ENCODE measurements at regions not wholly inside any gene's neighbourhood (a gene's known extent, or its start where the extent isn't known, plus 50 kb on each side); places are given as distances from the start of the nearest gene placed in this dataset.

- TF ChIP-seq CTCF (IDR thresholded peaks at IDR 0.05): no peak
- DNase-seq (ENCODE audit: low spot score) (no peak), ATAC-seq (ENCODE audit: low FRiP score) (no peak)
These were observed 81.8 kb upstream of the PRR23E start for GRCh38 chr3:127110982-127111693.

- TF ChIP-seq CTCF (IDR thresholded peaks at IDR 0.05): no peak
- DNase-seq (ENCODE audit: low spot score): no peak
- no peak for ATAC-seq (ENCODE audit: low FRiP score)
These were observed 79.9 kb upstream of the PRR23E start for GRCh38 chr3:127112796-127113570.

GRCh38 chr3:127113571-127113891 lies 79.4 kb upstream of the PRR23E start:
- ATAC-seq (ENCODE audit: low FRiP score) (no peak), DNase-seq (ENCODE audit: low spot score) (no peak)
- TF ChIP-seq CTCF (IDR thresholded peaks at IDR 0.05): no peak

DNA sequence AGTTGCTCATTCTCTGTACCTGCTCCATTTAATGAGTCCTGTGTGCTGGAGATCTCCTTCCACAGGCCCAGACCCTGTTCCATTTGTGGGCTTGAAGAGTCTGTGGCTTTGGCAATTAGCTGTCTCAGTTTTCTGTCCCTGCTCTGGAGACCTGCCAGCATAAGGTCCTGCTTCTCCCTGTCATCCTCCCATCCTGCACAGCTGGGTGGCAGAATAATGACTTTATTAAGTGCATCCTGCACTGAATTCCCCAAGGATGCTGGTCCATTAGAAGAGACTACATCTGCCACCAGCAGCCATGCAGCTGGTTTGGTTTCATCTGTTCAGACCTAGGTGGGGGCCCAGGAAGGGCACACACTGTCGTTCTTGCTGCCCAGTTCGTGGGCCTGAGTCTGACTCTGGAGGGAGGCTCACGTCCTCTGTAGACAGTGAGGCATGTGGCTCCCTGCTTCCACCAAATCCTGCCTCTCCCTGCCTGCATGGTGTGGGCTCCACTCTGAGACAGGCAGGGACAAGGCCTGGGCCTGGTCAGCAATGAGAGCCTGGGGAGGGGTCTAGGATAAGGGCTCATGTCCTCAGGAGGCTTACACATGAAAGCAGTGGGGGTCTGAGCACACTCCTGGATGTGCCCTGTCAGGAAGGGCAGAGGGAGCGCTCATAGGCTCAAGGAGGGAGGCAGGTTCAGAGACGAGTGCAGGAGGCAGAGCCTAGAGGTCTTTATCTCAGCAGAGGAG lies 78.4 kb upstream of the PRR23E start:
- ATAC-seq (ENCODE audit: low FRiP score): no peak
- no peak for TF ChIP-seq CTCF (IDR thresholded peaks at IDR 0.05)
- no peak for DNase-seq (ENCODE audit: low spot score)

DNA sequence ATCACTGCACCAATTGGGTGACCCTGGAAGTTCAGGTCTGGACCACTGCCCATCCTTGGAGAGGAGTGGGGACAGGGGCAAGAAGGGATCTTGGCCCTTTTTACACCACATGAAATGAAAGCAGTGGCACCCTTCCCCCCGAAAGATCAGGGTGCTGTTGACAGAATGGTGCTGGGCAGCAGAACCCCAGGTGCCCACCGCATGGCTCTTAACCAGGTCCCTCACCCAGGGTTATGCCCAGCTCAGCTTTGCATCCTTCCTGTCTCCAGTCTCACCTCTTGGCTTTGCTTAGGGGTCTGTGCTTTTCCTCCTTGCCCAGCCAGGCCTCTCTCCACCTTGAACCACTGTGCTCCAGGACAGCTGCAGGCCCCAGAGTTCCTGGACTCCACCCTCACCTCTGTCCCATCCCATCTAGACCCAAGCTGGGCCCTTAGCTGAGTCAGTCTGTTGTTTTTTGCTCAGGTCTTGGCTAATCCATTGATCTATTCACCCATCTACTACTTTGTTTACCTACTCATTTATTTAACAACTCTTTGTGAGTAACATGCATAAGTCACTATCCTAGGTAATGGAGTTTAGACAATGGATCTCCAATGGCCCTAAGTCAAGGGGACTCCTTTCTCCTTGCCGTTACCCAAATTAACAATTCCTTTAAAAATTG lies 77.1 kb upstream of the PRR23E start:
- TF ChIP-seq CTCF (IDR thresholded peaks at IDR 0.05): no peak
- DNase-seq (ENCODE audit: low spot score) (no peak), ATAC-seq (ENCODE audit: low FRiP score) (no peak)

- ATAC-seq (ENCODE audit: low FRiP score): no peak
- no peak for TF ChIP-seq CTCF (IDR thresholded peaks at IDR 0.05)
- no peak for DNase-seq (ENCODE audit: low spot score)
These were observed 74.6 kb upstream of the PRR23E start for GRCh38 chr3:127118366-127118765.
